WTC11 (cell line): ENCODE measurements at regions not wholly inside any gene's neighbourhood (a gene's known extent, or its start where the extent isn't known, plus 50 kb on each side); places are given as distances from the start of the nearest gene placed in this dataset.
"Not testable (repeated sequence)": the region's sequence is repeated elsewhere in the genome, so short reads cannot be mapped to it uniquely, and the experiment has no call there.

Experiments
- CTCF ChIP-seq: fragments of 200-600 bp; IDR thresholded peaks from 2 replicates; pipeline ENCODE4 v1.8.0; 2022; ENCODE audit warnings: antibody characterized with exemption
- ZNF138 ChIP-seq: sonication (generic); formaldehyde crosslinking; conservative IDR thresholded peaks from 2 replicates; pipeline ENCODE4 v1.8.1; 2022; ENCODE audit warnings: mild to moderate bottlenecking, moderate library complexity, missing genetic modification reagents

DNA sequence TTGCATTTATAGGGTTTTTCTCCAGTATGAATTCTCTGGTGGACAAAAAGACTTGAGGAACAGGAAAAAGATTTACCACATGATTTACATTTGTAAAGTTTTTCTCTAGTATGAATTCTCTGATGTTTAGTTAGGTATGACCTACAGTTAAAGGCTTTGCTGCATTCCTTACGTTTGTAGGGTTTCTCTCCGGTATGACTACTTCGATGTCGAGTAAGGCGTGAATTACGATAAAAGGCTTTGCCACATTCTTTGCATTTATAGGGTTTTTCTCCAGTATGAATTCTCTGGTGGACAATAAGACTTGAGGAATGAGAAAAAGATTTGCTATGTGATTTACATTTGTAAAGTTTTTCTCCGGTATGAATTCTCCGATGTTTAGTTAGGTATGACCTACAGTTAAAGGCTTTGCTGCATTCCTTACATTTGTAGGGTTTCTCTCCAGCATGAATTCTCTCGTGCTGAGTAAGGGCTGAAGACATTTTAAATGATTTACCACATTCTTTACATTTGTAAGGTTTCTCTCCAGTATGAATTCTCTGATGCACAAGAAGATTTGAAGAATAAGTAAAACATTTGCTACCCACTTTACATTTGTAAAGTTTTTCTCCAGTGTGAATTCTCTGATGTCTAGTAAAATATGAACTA lies 74.2 kb downstream of the AHSP start:
- TF ChIP-seq ZNF138, CTCF: not testable (repeated sequence)
